ENCODE measurements at regions not wholly inside any gene's neighbourhood (a gene's known extent, or its start where the extent isn't known, plus 50 kb on each side); places are given as distances from the start of the nearest gene placed in this dataset.
"Not testable (repeated sequence)": the region's sequence is repeated elsewhere in the genome, so short reads cannot be mapped to it uniquely, and the experiment has no call there.

DNA sequence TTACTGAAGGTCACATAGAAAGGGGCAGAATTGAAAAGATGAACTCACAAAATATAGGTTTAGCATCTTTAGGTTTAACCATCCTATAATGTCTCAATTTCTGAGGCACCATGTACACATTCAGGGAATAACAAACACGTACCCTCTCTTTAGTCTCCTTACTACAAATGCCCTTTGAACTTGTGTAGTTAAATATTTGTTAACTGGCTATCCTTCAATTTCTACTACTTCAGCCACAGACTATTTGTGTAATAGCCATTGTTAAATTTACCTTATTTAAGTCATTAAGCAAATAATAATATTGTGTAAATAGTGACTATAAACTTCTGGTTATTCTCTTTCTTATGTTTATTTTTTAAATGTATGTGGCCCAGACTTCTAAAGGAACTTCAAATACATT lies 600.5 kb downstream of the KCNT2 start:
- Mint-ChIP-seq H3K27ac (no peak overlapping the region), H3K36me3 (no peaks in the 10 kb centered on the region), H3K4me3 (no peak overlapping the region)

DNA sequence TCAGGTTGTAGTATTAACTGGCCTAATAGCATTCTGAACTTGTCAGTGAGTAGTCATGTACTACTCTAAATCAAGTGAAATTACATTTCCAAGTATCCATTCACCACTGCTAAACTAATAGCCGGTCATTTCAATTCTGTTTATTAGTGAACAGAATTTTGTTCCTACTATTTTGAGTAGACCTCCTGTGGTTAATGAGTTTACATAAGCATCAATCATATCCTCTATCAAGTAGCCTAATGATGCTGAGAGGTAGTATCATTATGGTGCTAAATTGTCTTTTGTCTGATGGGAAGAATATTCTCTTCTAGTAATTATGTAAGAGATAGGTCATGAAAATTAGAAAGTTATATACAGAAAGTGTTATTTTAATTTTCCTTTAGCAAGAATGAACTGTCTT lies 602.8 kb downstream of the KCNT2 start:
- no peaks in the 10 kb centered on the region for H3K36me3 Mint-ChIP-seq
- no peaks in the 10 kb centered on the region for H3K4me1 Mint-ChIP-seq
- no peak overlapping the region for H3K27ac Mint-ChIP-seq
- no peak for DNase-seq
- H3K27me3 Mint-ChIP-seq (ENCODE audit: low read depth in 3 of 3) = no peaks in the 10 kb centered on the region
- H3K9me3 Mint-ChIP-seq = peaks cover 7 to 48% (median 21%) of the 10 kb centered on the region in 6 donors
- no peak overlapping the region for H3K4me3 Mint-ChIP-seq

More for the DNA sequence above, 600.5 kb downstream of the KCNT2 start:
- no peaks in the 10 kb centered on the region for H3K27me3 Mint-ChIP-seq (ENCODE audit: low read depth in 3 of 3)
- no peaks in the 10 kb centered on the region for H3K4me1 Mint-ChIP-seq
- no peak for DNase-seq
- H3K9me3 Mint-ChIP-seq = peaks cover 7 to 39% (median 13%) of the 10 kb centered on the region in 6 donors

- H3K4me3 Mint-ChIP-seq; H3K36me3 Mint-ChIP-seq; H3K27me3 Mint-ChIP-seq (ENCODE audit: low read depth in 3 of 3); DNase-seq; H3K4me1 Mint-ChIP-seq; H3K27ac Mint-ChIP-seq: not testable (repeated sequence)
- peaks cover 7 to 57% (median 21%) of the 10 kb centered on the region in 6 donors for H3K9me3 Mint-ChIP-seq
These were observed 603.9 kb downstream of the KCNT2 start for GRCh38 chr1:196004388-196004787.

DNA sequence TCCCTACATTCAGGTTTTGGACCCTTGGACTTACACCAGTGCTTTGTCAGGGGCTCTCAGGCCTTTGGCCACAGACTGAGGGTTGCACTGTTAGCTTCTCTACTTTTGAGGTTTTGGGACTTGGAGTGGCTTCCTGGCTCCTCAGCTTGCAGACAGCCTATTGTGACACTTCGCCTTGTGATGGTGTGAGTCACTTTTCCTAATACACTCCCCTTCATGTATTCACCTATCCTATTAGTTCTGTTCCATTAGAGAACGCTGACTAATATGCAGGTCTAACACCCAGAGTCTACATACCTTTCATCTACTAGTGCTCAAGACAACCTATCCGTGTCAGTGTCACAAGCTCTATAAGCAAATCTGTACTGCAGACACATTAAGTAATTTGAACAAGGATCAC lies 605.3 kb downstream of the KCNT2 start:
- no peaks in the 10 kb centered on the region for H3K36me3 Mint-ChIP-seq
- no peaks in the 10 kb centered on the region for H3K27me3 Mint-ChIP-seq (ENCODE audit: low read depth in 3 of 3)
- no peak overlapping the region for H3K27ac Mint-ChIP-seq
- no peak overlapping the region for H3K4me3 Mint-ChIP-seq
- no peak for DNase-seq
- H3K4me1 Mint-ChIP-seq = no peaks in the 10 kb centered on the region
- peaks cover 8 to 51% (median 20%) of the 10 kb centered on the region in 6 donors for H3K9me3 Mint-ChIP-seq

DNA sequence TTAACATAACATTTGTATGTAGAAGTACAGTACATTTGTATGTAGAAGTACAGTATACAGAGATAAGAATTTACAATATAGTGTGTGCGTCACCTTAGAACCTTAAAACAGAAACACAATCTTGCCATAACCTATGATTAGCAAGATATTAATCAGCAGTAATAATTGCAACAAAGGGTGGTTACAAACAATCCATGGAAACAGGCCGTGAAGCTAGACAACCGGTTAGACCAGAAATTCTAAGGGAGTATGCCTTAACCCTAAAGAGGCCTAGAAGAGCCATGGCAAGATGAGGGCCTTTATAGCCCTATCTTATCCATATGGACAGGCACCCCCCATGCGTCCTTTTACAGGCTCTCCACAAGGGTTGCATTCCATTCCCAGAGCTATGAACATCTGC lies 605.9 kb downstream of the KCNT2 start:
- H3K36me3 Mint-ChIP-seq; DNase-seq; H3K27ac Mint-ChIP-seq; H3K4me1 Mint-ChIP-seq; H3K27me3 Mint-ChIP-seq (ENCODE audit: low read depth in 3 of 3); H3K4me3 Mint-ChIP-seq: not testable (repeated sequence)
- H3K9me3 Mint-ChIP-seq = peaks cover 8 to 49% (median 19%) of the 10 kb centered on the region in 6 donors

GRCh38 chr1:196001188-196001587 lies 607.1 kb downstream of the KCNT2 start:
- no peak overlapping the region for H3K4me3 Mint-ChIP-seq
- no peaks in the 10 kb centered on the region for H3K4me1 Mint-ChIP-seq
- no peaks in the 10 kb centered on the region for H3K36me3 Mint-ChIP-seq
- DNase-seq = no peak
- no peak overlapping the region for H3K27ac Mint-ChIP-seq
- peaks cover 8 to 49% (median 19%) of the 10 kb centered on the region in 6 donors for H3K9me3 Mint-ChIP-seq
- H3K27me3 Mint-ChIP-seq (ENCODE audit: low read depth in 3 of 3) = no peaks in the 10 kb centered on the region

- H3K36me3 Mint-ChIP-seq = no peaks in the 10 kb centered on the region
- H3K9me3 Mint-ChIP-seq = peaks cover 8 to 35% (median 14%) of the 10 kb centered on the region in 6 donors
- no peaks in the 10 kb centered on the region for H3K4me1 Mint-ChIP-seq
- no peak for DNase-seq
- H3K27me3 Mint-ChIP-seq (ENCODE audit: low read depth in 3 of 3) = no peaks in the 10 kb centered on the region
- no peak overlapping the region for H3K4me3 Mint-ChIP-seq
- H3K27ac Mint-ChIP-seq = no peak overlapping the region
These were observed 609.2 kb downstream of the KCNT2 start for GRCh38 chr1:195999022-195999421.

- H3K27ac Mint-ChIP-seq = no peak overlapping the region
- peaks cover 19 to 46% (median 22%) of the 10 kb centered on the region in 6 donors for H3K9me3 Mint-ChIP-seq
- no peak for DNase-seq
These were observed 626.6 kb downstream of the KCNT2 start for GRCh38 chr1:195981448-195982139.

DNA sequence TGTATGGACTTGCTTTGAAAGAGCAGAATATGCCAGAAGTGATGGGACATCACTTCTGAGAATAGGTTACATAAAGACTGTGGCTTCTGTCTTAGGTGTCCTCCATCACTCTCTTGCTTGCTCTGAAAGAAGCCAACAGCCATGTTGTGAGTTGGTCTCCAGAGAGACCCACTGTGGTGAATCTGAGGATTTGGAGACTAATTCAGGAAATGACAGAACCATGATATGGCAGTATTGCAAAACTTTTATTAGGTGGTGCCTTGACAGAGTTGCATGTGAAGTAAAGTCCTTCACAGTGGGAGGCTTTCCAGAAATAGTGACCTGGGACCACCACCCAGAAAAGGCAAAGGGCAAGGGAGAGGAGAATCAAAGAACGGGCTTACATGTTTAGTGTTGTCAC lies 628.6 kb downstream of the KCNT2 start:
- H3K27me3 Mint-ChIP-seq (ENCODE audit: low read depth in 3 of 3) = peaks cover 0 to 1% (median 0%) of the 10 kb centered on the region in 3 donors
- H3K27ac Mint-ChIP-seq = no peak overlapping the region
- no peaks in the 10 kb centered on the region for H3K4me1 Mint-ChIP-seq

More at GRCh38 chr1:195981448-195982139, 626.6 kb downstream of the KCNT2 start:
- H3K27me3 Mint-ChIP-seq (ENCODE audit: low read depth in 3 of 3) = peaks cover 0 to 1% (median 0%) of the 10 kb centered on the region in 3 donors
- H3K4me3 Mint-ChIP-seq = no peak overlapping the region
- peaks cover 0 to 5% (median 0%) of the 10 kb centered on the region in 3 donors for H3K36me3 Mint-ChIP-seq
- no peaks in the 10 kb centered on the region for H3K4me1 Mint-ChIP-seq

DNA sequence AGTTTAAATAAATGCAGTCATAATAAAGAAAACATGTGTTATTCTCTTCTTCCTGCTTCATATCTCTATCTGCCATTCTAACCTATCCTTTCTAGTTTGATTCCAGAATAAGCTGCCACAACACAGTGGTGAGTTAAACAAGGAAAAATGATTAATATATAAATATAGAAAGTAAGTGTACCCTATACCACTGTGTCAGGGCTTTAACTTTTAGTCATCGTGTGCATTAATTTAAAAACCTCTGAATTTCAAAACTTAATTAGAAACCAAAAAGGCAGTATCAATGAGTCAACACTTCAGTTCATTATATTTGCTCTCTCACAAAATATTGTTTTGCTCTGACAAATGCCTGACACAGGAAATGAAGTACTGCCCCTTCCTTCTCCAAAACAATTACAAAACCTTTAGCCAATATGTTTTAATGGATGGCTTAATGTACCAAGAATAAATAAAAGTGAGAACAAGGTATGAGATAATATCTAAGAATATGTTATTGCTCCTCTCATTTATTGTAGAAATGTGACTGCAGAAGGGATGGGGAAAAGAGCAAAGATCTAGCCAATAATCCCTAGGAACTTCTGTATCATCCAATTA lies 634.8 kb downstream of the KCNT2 start:
- Mint-ChIP-seq H3K36me3 (no peaks in the 10 kb centered on the region), H3K9me3 (peaks cover 9 to 34% (median 24%) of the 10 kb centered on the region in 6 donors), H3K27me3 (ENCODE audit: low read depth in 3 of 3) (peaks cover 0 to 2% (median 0%) of the 10 kb centered on the region in 3 donors), H3K4me3 (no peak overlapping the region), H3K4me1 (no peaks in the 10 kb centered on the region), H3K27ac (no peak overlapping the region)
- no peak for DNase-seq

More for the DNA sequence above, 628.6 kb downstream of the KCNT2 start:
- Mint-ChIP-seq H3K36me3 (peaks cover 0 to 5% (median 0%) of the 10 kb centered on the region in 3 donors), H3K4me3 (no peak overlapping the region), H3K9me3 (peaks cover 22 to 50% (median 25%) of the 10 kb centered on the region in 6 donors)
- DNase-seq = no peak

GRCh38 chr1:195971589-195971988 lies 636.7 kb downstream of the KCNT2 start:
- Mint-ChIP-seq H3K36me3 (no peaks in the 10 kb centered on the region), H3K4me3 (no peak overlapping the region), H3K27me3 (ENCODE audit: low read depth in 3 of 3) (peaks cover 0 to 2% (median 0%) of the 10 kb centered on the region in 3 donors), H3K4me1 (no peaks in the 10 kb centered on the region), H3K27ac (no peak overlapping the region), H3K9me3 (peaks cover 7 to 33% (median 17%) of the 10 kb centered on the region in 6 donors)
- DNase-seq = no peak

- Mint-ChIP-seq H3K4me3 (no peak overlapping the region), H3K27ac (no peak overlapping the region), H3K36me3 (no peaks in the 10 kb centered on the region), H3K4me1 (no peaks in the 10 kb centered on the region), H3K9me3 (peaks cover 5 to 30% (median 15%) of the 10 kb centered on the region in 6 donors), H3K27me3 (ENCODE audit: low read depth in 3 of 3) (peaks cover 0 to 2% (median 0%) of the 10 kb centered on the region in 3 donors)
- no peak for DNase-seq
These were observed 638.0 kb downstream of the KCNT2 start for GRCh38 chr1:195970209-195970608.

DNA sequence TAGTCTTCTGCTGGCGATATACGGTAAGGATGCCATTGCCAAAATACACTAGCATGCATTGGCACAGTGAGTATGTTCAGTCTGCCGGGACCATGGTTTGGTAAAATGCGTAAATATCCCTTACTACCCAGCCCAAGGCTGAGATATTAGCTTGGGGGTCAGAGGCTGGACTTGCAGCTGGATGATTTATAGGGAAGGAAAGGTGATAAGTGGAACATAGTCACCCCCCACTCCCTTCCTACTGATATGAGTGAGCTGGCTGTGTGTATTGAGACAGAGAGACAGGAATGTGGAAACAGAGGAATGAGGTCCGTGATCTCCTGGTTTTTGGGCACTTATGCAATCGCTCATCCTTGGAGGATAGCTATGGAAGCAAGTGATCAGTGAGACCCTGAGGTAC lies 642.8 kb downstream of the KCNT2 start:
- peaks cover 7 to 43% (median 17%) of the 10 kb centered on the region in 6 donors for H3K9me3 Mint-ChIP-seq
- no peak overlapping the region for H3K4me3 Mint-ChIP-seq
- no peak for DNase-seq
- no peaks in the 10 kb centered on the region for H3K27me3 Mint-ChIP-seq (ENCODE audit: low read depth in 3 of 3)
- no peaks in the 10 kb centered on the region for H3K4me1 Mint-ChIP-seq
- H3K36me3 Mint-ChIP-seq = no peaks in the 10 kb centered on the region
- H3K27ac Mint-ChIP-seq = no peak overlapping the region

GRCh38 chr1:195965036-195965435 lies 643.2 kb downstream of the KCNT2 start:
- Mint-ChIP-seq H3K4me1 (no peaks in the 10 kb centered on the region), H3K27me3 (ENCODE audit: low read depth in 3 of 3) (no peaks in the 10 kb centered on the region), H3K27ac (no peak overlapping the region), H3K4me3 (no peak overlapping the region), H3K9me3 (peaks cover 11 to 40% (median 20%) of the 10 kb centered on the region in 6 donors), H3K36me3 (no peaks in the 10 kb centered on the region)
- no peak for DNase-seq
